PC-9 (cell line): ENCODE measurements at regions not wholly inside any gene's neighbourhood (a gene's known extent, or its start where the extent isn't known, plus 50 kb on each side); places are given as distances from the start of the nearest gene placed in this dataset.

Source experiments
- BruUV-seq: library from RNA; stranded (reverse); fragments of 400-500 nt; replicated peaks from 2 replicates; lab custom pipeline; 2021; lab: Mats Ljungman, UMichigan
- CTCF ChIA-PET: fragments of 300-600 bp; sonication (Branson Sonifier 250); formaldehyde crosslinking; loops from one replicate; lab custom pipeline; 2022; ENCODE audit warnings: antibody characterized with exemption; lab: Charles Lee
- POLR2A ChIA-PET: fragments of 300-600 bp; sonication (Branson Sonifier 250); formaldehyde crosslinking; loops from one replicate; lab custom pipeline; 2022; ENCODE audit warnings: antibody characterized with exemption; ENCODE audit not compliant: unreplicated experiment; lab: Charles Lee
- DNase-seq, 2 experiments: peaks; one replicate each; pipeline versions ENCODE4 v3.0.0 to v3.0.0-alpha.2; 2015 to 2022; ENCODE audit warnings: mixed read lengths in 1 of 2
- H2AFZ ChIP-seq: fragments of 200-600 bp; sonication (generic); 2 replicates; pipeline ENCODE4 v1.8.1; 2017; ENCODE audit warnings: antibody characterized with exemption
- H3F3A ChIP-seq: fragments of 200-600 bp; sonication (generic); 2 replicates; pipeline ENCODE4 v1.8.1; 2017; ENCODE audit warnings: antibody characterized with exemption, mild to moderate bottlenecking, low read depth; ENCODE audit not compliant: insufficient read depth
- H3K27ac ChIP-seq: fragments of 200-600 bp; sonication (generic); 2 replicates; pipeline ENCODE4 v1.6.1; 2016; ENCODE audit warnings: mixed run types
- H3K27me3 ChIP-seq: fragments of 200-600 bp; sonication (generic); 2 replicates; pipeline ENCODE4 v1.6.1; 2016; ENCODE audit warnings: low read depth, mixed run types; ENCODE audit not compliant: insufficient read depth
- H3K36me3 ChIP-seq: fragments of 200-600 bp; sonication (generic); 2 replicates; pipeline ENCODE4 v1.6.1; 2016; ENCODE audit warnings: low read depth, mixed run types
- H3K4me1 ChIP-seq: fragments of 200-600 bp; sonication (generic); replicated peaks from 2 replicates; pipeline ENCODE4 v1.6.1; 2016; ENCODE audit warnings: mixed run types; ENCODE audit not compliant: insufficient read depth
- H3K4me2 ChIP-seq: fragments of 200-600 bp; sonication (generic); 2 replicates; pipeline ENCODE4 v1.6.1; 2017; ENCODE audit warnings: mixed run types
- H3K4me3 ChIP-seq: fragments of 200-600 bp; sonication (generic); 2 replicates; pipeline ENCODE4 v1.6.1; 2016; ENCODE audit warnings: mixed run types
- H3K79me2 ChIP-seq: fragments of 200-600 bp; sonication (generic); 2 replicates; pipeline ENCODE4 v1.6.1; 2017; ENCODE audit warnings: low read depth, mixed run types
- H3K9me2 ChIP-seq: fragments of 200-600 bp; sonication (generic); 2 replicates; pipeline ENCODE4 v1.8.1; 2017; ENCODE audit warnings: mild to moderate bottlenecking; ENCODE audit not compliant: insufficient read depth
- H3K9me3 ChIP-seq: fragments of 200-600 bp; sonication (generic); 2 replicates; pipeline ENCODE4 v1.8.1; 2016; ENCODE audit warnings: low read depth; ENCODE audit not compliant: insufficient read depth
- H4K20me1 ChIP-seq: fragments of 200-600 bp; sonication (generic); 2 replicates; pipeline ENCODE4 v1.8.1; 2017; ENCODE audit not compliant: insufficient read depth
- EZH2 ChIP-seq: fragments of 200-600 bp; sonication (generic); IDR thresholded peaks from 2 replicates; pipeline ENCODE4 v1.8.0; 2017; ENCODE audit warnings: antibody characterized with exemption, low read depth
- intact Hi-C: fragments of 100-400 bp; cut with micrococcal nuclease; formaldehyde crosslinking; loops from one replicate; pipeline ENCODE4 v1.10.0; 2022; ENCODE audit not compliant: unreplicated experiment
- TF ChIP-seq, protein P1 (sequence below): fragments of 200-600 bp; sonication (generic); conservative IDR thresholded peaks from 2 replicates; pipeline ENCODE4 v1.6.1; 2017; ENCODE audit warnings: mixed run types, antibody characterized with exemption, mild to moderate bottlenecking, moderate library complexity

DNA sequence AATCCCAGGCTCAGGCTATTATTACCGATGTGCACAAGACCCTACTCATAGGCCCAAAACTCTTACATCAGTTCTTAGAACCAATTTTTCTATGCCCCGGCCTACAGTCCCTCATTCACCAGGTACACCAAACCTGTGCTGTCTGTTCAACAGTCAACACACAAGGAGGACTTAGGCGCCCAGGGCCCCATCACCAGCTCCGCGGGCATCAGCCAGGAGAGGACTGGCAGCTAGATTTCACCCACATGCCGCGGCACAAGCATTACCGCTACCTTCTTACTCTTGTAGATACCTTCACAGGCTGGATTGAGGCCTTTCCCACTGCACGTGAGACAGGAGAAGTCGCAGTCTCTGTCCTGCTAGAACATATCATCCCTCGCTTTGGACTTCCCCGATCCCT lies 962.5 kb downstream of the RPA4 start:
- Histone ChIP-seq H3F3A (no peaks in the 10 kb centered on the region), H4K20me1 (no peaks in the 10 kb centered on the region), H3K4me2 (no peak overlapping the region), H3K79me2 (no peaks in the 10 kb centered on the region), H3K9me2 (no peaks in the 10 kb centered on the region), H3K36me3 (no peaks in the 10 kb centered on the region), H3K9me3 (no peaks in the 10 kb centered on the region), H3K27me3 (no peaks in the 10 kb centered on the region), H3K27ac (no peak overlapping the region), H2AFZ (no peak overlapping the region), H3K4me1 (no peaks in the 10 kb centered on the region), H3K4me3 (no peak overlapping the region)
- TF ChIP-seq EZH2 = no peak
- TF ChIP-seq, protein P1, sequence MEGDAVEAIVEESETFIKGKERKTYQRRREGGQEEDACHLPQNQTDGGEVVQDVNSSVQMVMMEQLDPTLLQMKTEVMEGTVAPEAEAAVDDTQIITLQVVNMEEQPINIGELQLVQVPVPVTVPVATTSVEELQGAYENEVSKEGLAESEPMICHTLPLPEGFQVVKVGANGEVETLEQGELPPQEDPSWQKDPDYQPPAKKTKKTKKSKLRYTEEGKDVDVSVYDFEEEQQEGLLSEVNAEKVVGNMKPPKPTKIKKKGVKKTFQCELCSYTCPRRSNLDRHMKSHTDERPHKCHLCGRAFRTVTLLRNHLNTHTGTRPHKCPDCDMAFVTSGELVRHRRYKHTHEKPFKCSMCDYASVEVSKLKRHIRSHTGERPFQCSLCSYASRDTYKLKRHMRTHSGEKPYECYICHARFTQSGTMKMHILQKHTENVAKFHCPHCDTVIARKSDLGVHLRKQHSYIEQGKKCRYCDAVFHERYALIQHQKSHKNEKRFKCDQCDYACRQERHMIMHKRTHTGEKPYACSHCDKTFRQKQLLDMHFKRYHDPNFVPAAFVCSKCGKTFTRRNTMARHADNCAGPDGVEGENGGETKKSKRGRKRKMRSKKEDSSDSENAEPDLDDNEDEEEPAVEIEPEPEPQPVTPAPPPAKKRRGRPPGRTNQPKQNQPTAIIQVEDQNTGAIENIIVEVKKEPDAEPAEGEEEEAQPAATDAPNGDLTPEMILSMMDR = no peak
- BruUV-seq = no TSS peak
- ChIA-PET POLR2A (no interaction called here), CTCF (no interaction called here)
- intact Hi-C loops = no loop called here
- DNase-seq = no peak

DNA sequence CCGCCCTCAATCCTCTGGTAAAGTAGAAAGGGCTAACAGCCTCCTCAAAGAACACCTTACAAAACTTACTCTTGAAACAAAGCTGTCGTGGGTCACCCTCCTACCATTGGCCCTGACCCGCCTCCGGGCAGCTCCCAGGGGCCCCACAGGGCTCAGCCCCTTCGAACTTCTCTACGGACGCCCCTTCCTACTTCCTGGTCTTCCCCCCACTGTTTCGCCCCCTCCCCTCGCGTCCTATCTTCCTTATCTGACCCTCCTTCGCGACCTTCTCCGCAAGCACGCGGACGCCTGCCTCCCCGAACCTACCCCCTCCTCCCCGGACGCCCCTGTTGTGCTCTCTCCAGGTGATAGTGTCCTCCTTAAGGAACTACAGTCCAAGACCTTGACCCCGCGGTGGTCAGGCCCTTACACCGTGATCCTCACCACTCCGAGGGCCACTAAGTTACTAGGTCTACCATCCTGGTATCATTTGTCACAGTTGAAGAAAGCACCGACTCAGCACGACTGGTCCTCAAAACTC lies 963.1 kb downstream of the RPA4 start:
- no peaks in the 10 kb centered on the region for H3K9me3 ChIP-seq
- ChIA-PET POLR2A (no interaction called here), CTCF (no interaction called here)
- H3K27ac ChIP-seq = no peak overlapping the region
- H4K20me1 ChIP-seq = no peaks in the 10 kb centered on the region
- no peak overlapping the region for H3K4me2 ChIP-seq
- no peak overlapping the region for H2AFZ ChIP-seq
- BruUV-seq = no TSS peak
- H3K9me2 ChIP-seq = no peaks in the 10 kb centered on the region
- H3K4me3 ChIP-seq = no peak overlapping the region
- no peak for DNase-seq
- H3K27me3 ChIP-seq = no peaks in the 10 kb centered on the region
- no peaks in the 10 kb centered on the region for H3F3A ChIP-seq
- no peaks in the 10 kb centered on the region for H3K79me2 ChIP-seq
- intact Hi-C loops = no loop called here
- no peak for TF ChIP-seq EZH2
- TF ChIP-seq, protein P1 = no peak
- H3K36me3 ChIP-seq = no peaks in the 10 kb centered on the region
- no peaks in the 10 kb centered on the region for H3K4me1 ChIP-seq

DNA sequence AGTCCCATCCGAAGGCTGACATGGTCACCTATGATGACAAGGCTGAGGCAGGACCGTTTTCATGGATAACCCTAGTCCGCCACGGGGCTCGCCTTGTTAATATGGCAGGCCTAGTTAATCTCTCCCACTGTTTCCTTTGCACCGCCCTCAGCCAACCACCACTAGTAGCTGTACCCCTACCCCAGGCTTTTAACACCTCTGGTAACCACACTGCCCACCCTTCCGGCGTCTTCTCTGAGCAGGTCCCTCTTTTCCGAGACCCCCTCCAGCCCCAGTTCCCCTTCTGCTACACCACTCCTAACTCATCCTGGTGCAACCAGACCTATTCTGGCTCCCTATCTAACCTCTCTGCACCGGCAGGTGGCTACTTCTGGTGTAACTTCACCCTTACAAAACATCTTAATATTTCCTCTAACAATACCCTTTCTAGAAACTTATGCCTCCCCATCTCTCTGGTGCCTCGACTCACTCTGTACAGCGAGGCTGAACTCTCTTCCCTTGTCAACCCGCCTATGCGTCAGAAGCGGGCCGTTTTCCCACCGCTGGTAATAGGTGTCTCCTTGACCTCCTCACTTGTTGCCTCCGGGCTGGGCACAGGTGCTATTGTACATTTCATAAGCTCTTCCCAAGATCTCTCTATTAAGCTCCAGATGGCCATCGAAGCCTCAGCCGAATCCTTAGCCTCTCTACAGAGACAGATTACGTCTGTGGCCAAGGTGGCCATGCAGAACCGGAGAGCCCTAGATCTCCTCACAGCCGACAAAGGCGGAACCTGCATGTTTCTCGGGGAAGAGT lies 964.4 kb downstream of the RPA4 start:
- Histone ChIP-seq H3K27ac (no peak overlapping the region), H3K36me3 (no peaks in the 10 kb centered on the region), H4K20me1 (no peaks in the 10 kb centered on the region), H3K4me2 (no peak overlapping the region), H3K4me3 (no peak overlapping the region), H3K4me1 (no peaks in the 10 kb centered on the region), H3K27me3 (no peaks in the 10 kb centered on the region), H3K9me3 (no peaks in the 10 kb centered on the region), H2AFZ (no peak overlapping the region), H3K9me2 (no peaks in the 10 kb centered on the region), H3K79me2 (no peaks in the 10 kb centered on the region), H3F3A (no peaks in the 10 kb centered on the region)
- TF ChIP-seq EZH2 = no peak
- TF ChIP-seq, protein P1 = no peak
- no TSS peak for BruUV-seq
- ChIA-PET CTCF (no interaction called here), POLR2A (interaction anchor here (0.6 kb wide), 1 partner anchor 343 kb away, joined by 7 read pairs; no protein-coding TSS in a partner anchor)
- no peak for DNase-seq
- intact Hi-C loops = no loop called here
